ENCODE measurements at regions not wholly inside any gene's neighbourhood (a gene's known extent, or its start where the extent isn't known, plus 50 kb on each side); places are given as distances from the start of the nearest gene placed in this dataset.
"Not testable (repeated sequence)": the region's sequence is repeated elsewhere in the genome, so short reads cannot be mapped to it uniquely, and the experiment has no call there.

- DNase-seq (ENCODE audit: low spot score in 2 of 2): no peak
- peaks cover 0 to 11% (median 0%) of the 10 kb centered on the region in 4 donors for H3K4me1 ChIP-seq
- H3K36me3 ChIP-seq: no peaks in the 10 kb centered on the region
- H3K27ac ChIP-seq: peak overlapping the region in 1 of 4 donors; percentile 44
- no peaks in the 10 kb centered on the region for H3K27me3 ChIP-seq
- H3K9me3 ChIP-seq: no peaks in the 10 kb centered on the region
- no peak for TF ChIP-seq CTCF (IDR thresholded peaks at IDR 0.05)
- no peak for TF ChIP-seq EP300 (IDR thresholded peaks at IDR 0.05)
- no peak overlapping the region for H3K4me3 ChIP-seq
- WGBS, 2 donors: 87 to 97% methylated on average over 5 of the region's 5 CpGs
Observed at GRCh38 chr20:53856300-53857295, 213.8 kb downstream of the BCAS1 start.

GRCh38 chr20:53855733-53856132 is 214.7 kb downstream of the BCAS1 start:
- TF ChIP-seq POLR2A (IDR thresholded peaks at IDR 0.05) (no peak), CTCF (IDR thresholded peaks at IDR 0.05) (no peak), EP300 (IDR thresholded peaks at IDR 0.05) (no peak)
- Histone ChIP-seq H3K36me3 (no peaks in the 10 kb centered on the region), H3K27ac (peak overlapping the region in 1 of 4 donors; percentile 44), H3K27me3 (no peaks in the 10 kb centered on the region), H3K4me1 (peaks cover 0 to 11% (median 0%) of the 10 kb centered on the region in 4 donors), H3K9me3 (no peaks in the 10 kb centered on the region), H3K4me3 (no peak overlapping the region)
- 77 to 84% methylated on average over 5 of the region's 5 CpGs for WGBS, 2 donors
- DNase-seq (ENCODE audit: low spot score in 2 of 2): no peak

GRCh38 chr20:53854609-53854926 is 215.8 kb downstream of the BCAS1 start:
- H3K27ac ChIP-seq; H3K27me3 ChIP-seq; H3K4me3 ChIP-seq; H3K9me3 ChIP-seq; DNase-seq (ENCODE audit: low spot score in 2 of 2); H3K36me3 ChIP-seq: not testable (repeated sequence)
- WGBS, 2 donors: 100% methylated on average over 1 of the region's 10 CpGs; no CpG with 5 or more reads in 1 of the 2 donors
- peaks cover 0 to 11% (median 0%) of the 10 kb centered on the region in 4 donors for H3K4me1 ChIP-seq

- no peaks in the 10 kb centered on the region for H3K36me3 ChIP-seq
- H3K27ac ChIP-seq: no peak overlapping the region
- no peaks in the 10 kb centered on the region for H3K27me3 ChIP-seq
- H3K9me3 ChIP-seq: no peaks in the 10 kb centered on the region
- DNase-seq (ENCODE audit: low spot score in 2 of 2): no peak
- no peak overlapping the region for H3K4me3 ChIP-seq
- peaks cover 0 to 8% (median 0%) of the 10 kb centered on the region in 4 donors for H3K4me1 ChIP-seq
- TF ChIP-seq CTCF (IDR thresholded peaks at IDR 0.05): no peak
- TF ChIP-seq POLR2A (IDR thresholded peaks at IDR 0.05): no peak
- TF ChIP-seq EP300 (IDR thresholded peaks at IDR 0.05): no peak
- 84 to 89% methylated on average over 4 of the region's 4 CpGs for WGBS, 2 donors
Observed at GRCh38 chr20:53853111-53853713, 217.2 kb downstream of the BCAS1 start.

- H3K27ac ChIP-seq: no peak overlapping the region
- H3K4me1 ChIP-seq: peaks cover 0 to 4% (median 0%) of the 10 kb centered on the region in 4 donors
- 95 to 96% methylated on average over 5 of the region's 5 CpGs for WGBS, 2 donors
- H3K36me3 ChIP-seq: no peaks in the 10 kb centered on the region
- H3K9me3 ChIP-seq: no peaks in the 10 kb centered on the region
- DNase-seq (ENCODE audit: low spot score in 2 of 2): no peak
- H3K27me3 ChIP-seq: no peaks in the 10 kb centered on the region
- TF ChIP-seq EP300 (IDR thresholded peaks at IDR 0.05): no peak
- TF ChIP-seq CTCF (IDR thresholded peaks at IDR 0.05): no peak
- TF ChIP-seq POLR2A (IDR thresholded peaks at IDR 0.05): no peak
- H3K4me3 ChIP-seq: no peak overlapping the region
Observed at GRCh38 chr20:53852691-53853090, 217.7 kb downstream of the BCAS1 start.
